ENCODE measurements at regions not wholly inside any gene's neighbourhood (a gene's known extent, or its start where the extent isn't known, plus 50 kb on each side); places are given as distances from the start of the nearest gene placed in this dataset.

DNA sequence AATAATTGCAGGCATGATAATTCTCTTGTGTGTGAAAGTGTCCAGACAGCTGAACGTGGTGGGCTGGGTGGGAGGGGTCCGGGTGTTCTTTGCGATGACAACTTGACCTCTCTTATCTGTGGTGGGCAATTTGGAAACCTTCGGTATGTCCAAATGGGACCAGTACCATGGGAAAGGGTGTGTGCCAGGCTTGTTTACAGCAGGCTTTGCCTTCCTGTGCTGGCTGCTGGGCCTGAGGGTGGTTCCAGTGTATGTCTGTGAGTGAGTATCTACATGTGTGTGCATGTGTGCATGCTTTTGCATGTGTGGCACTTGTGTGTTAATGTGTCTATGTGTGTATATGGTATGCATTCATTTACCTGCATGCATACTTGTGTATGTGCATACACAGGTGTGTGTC, 166.4 kb downstream of the GADD45G start:
- H3K9me3 ChIP-seq (ENCODE audit: control insufficient read depth, low read depth, low read length): no peaks in the 10 kb centered on the region
- DNase-seq (ENCODE audit: low read depth, low spot score) (no peak), FAIRE-seq (no peak)
- H3K4me3 ChIP-seq (ENCODE audit: control insufficient read depth in 2 of 3, extremely low read depth in 1 of 3, insufficient read depth in 2 of 3, low read depth in 1 of 3, low read length in 3 of 3): no peak overlapping the region
- no peaks in the 10 kb centered on the region for H3K79me2 ChIP-seq (ENCODE audit: control insufficient read depth, insufficient read depth, low read length)
- no peaks in the 10 kb centered on the region for H3K36me3 ChIP-seq (ENCODE audit: control insufficient read depth in 2 of 2, extremely low read depth in 1 of 2, insufficient read depth in 2 of 2, low read length in 2 of 2)
- H2AFZ ChIP-seq (ENCODE audit: control insufficient read depth, low read length): no peak overlapping the region
- H3K9me1 ChIP-seq (ENCODE audit: control insufficient read depth, extremely low read depth, insufficient read depth, low read length): no peaks in the 10 kb centered on the region
- TF ChIP-seq EZH2 (IDR thresholded peaks at IDR 0.05; ENCODE audit: low read length): no peak
- TF ChIP-seq, protein P1, sequence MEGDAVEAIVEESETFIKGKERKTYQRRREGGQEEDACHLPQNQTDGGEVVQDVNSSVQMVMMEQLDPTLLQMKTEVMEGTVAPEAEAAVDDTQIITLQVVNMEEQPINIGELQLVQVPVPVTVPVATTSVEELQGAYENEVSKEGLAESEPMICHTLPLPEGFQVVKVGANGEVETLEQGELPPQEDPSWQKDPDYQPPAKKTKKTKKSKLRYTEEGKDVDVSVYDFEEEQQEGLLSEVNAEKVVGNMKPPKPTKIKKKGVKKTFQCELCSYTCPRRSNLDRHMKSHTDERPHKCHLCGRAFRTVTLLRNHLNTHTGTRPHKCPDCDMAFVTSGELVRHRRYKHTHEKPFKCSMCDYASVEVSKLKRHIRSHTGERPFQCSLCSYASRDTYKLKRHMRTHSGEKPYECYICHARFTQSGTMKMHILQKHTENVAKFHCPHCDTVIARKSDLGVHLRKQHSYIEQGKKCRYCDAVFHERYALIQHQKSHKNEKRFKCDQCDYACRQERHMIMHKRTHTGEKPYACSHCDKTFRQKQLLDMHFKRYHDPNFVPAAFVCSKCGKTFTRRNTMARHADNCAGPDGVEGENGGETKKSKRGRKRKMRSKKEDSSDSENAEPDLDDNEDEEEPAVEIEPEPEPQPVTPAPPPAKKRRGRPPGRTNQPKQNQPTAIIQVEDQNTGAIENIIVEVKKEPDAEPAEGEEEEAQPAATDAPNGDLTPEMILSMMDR (optimal IDR thresholded peaks at IDR 0.05 in 1 of 3, IDR thresholded peaks at IDR 0.05 in 1 of 3, conservative IDR thresholded peaks at IDR 0.05 in 1 of 3; ENCODE audit: extremely low read depth in 1 of 3, insufficient read depth in 2 of 3, low read length in 3 of 3): no peak
- no peak overlapping the region for H3K4me2 ChIP-seq (ENCODE audit: control insufficient read depth, extremely low read depth, insufficient read depth, low read depth, low read length)
- H3K27me3 ChIP-seq (ENCODE audit: control insufficient read depth, extremely low read depth, insufficient read depth, low read length): no peaks in the 10 kb centered on the region
- dilution Hi-C loops (cut with MboI; ENCODE audit: extremely low pct_ligation_motif_present, low sequenced_read_pairs): loop anchor here (5.0 kb wide), 1 partner anchor 71 kb away; no protein-coding TSS in a partner anchor
- H3K9ac ChIP-seq (ENCODE audit: control insufficient read depth, extremely low read depth, insufficient read depth, low read length): no peak overlapping the region
- no peaks in the 10 kb centered on the region for H3K4me1 ChIP-seq (ENCODE audit: control insufficient read depth, extremely low read depth, insufficient read depth, low read length)
- H4K20me1 ChIP-seq (ENCODE audit: control insufficient read depth, extremely low read depth, insufficient read depth, low read length): no peaks in the 10 kb centered on the region
- H3K27ac ChIP-seq (ENCODE audit: control insufficient read depth, insufficient read depth, low read length): no peak overlapping the region

DNA sequence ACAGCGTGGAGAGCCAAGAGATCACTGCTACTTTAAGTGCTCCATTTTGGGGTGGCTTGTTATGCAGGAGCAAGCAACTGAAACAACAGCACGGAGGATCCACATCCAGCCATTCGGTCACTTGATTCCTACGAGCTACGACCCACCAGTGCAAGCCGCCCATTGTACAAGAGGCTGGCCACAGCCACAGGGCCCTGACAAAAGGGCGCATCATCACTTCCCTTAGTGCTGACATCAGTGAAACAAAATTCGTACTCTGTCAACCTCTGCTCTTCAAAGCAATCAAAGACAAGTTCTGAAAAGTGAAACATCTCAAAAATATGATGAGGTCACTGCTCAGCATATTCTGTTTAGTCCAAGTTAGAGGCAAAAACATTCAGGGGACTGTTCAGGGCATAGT, 168.4 kb downstream of the GADD45G start:
- dilution Hi-C loops (cut with MboI; ENCODE audit: extremely low pct_ligation_motif_present, low sequenced_read_pairs): loop anchor here (5.0 kb wide), 1 partner anchor 69 kb away; no protein-coding TSS in a partner anchor
- Histone ChIP-seq H3K27ac (ENCODE audit: control insufficient read depth, insufficient read depth, low read length) (no peak overlapping the region), H4K20me1 (ENCODE audit: control insufficient read depth, extremely low read depth, insufficient read depth, low read length) (no peaks in the 10 kb centered on the region), H3K9ac (ENCODE audit: control insufficient read depth, extremely low read depth, insufficient read depth, low read length) (no peak overlapping the region), H3K4me2 (ENCODE audit: control insufficient read depth, extremely low read depth, insufficient read depth, low read depth, low read length) (no peak overlapping the region), H3K9me1 (ENCODE audit: control insufficient read depth, extremely low read depth, insufficient read depth, low read length) (no peaks in the 10 kb centered on the region), H3K27me3 (ENCODE audit: control insufficient read depth, extremely low read depth, insufficient read depth, low read length) (no peaks in the 10 kb centered on the region), H3K4me1 (ENCODE audit: control insufficient read depth, extremely low read depth, insufficient read depth, low read length) (no peaks in the 10 kb centered on the region), H3K79me2 (ENCODE audit: control insufficient read depth, insufficient read depth, low read length) (no peaks in the 10 kb centered on the region), H3K9me3 (ENCODE audit: control insufficient read depth, low read depth, low read length) (no peaks in the 10 kb centered on the region), H3K36me3 (ENCODE audit: control insufficient read depth in 2 of 2, extremely low read depth in 1 of 2, insufficient read depth in 2 of 2, low read length in 2 of 2) (no peaks in the 10 kb centered on the region), H3K4me3 (ENCODE audit: control insufficient read depth in 2 of 3, extremely low read depth in 1 of 3, insufficient read depth in 2 of 3, low read depth in 1 of 3, low read length in 3 of 3) (no peak overlapping the region), H2AFZ (ENCODE audit: control insufficient read depth, low read length) (no peak overlapping the region)
- DNase-seq (ENCODE audit: low read depth, low spot score): no peak
- FAIRE-seq: no peak
- TF ChIP-seq, protein P1 (optimal IDR thresholded peaks at IDR 0.05 in 1 of 3, IDR thresholded peaks at IDR 0.05 in 1 of 3, conservative IDR thresholded peaks at IDR 0.05 in 1 of 3; ENCODE audit: extremely low read depth in 1 of 3, insufficient read depth in 2 of 3, low read length in 3 of 3): no peak
- no peak for TF ChIP-seq EZH2 (IDR thresholded peaks at IDR 0.05; ENCODE audit: low read length)

Measured in keratinocyte (primary cell).